ENCODE measurements at regions not wholly inside any gene's neighbourhood (a gene's known extent, or its start where the extent isn't known, plus 50 kb on each side); places are given as distances from the start of the nearest gene placed in this dataset.
"Not testable (repeated sequence)": the region's sequence is repeated elsewhere in the genome, so short reads cannot be mapped to it uniquely, and the experiment has no call there.

DNA sequence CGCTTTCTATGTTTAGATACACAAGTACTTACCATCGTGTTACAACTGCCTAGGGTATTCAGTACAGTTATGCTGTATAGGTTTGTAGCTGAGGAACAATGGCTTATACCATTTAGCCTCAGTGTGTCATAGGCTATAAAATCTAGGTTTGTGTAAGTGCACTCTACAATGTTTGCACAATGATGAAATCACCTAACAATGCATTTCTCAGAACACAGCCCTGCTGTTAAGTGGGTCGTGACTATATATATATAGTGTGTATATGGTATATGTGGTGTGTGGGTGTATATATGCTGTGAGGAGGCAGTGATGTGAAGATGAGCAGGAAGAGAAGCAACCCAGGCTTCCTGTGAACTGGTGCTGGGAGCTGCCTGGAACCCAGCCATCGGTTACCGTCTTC is 65.6 kb upstream of the MKI67 start:
- ChIA-PET CTCF (interaction anchor here (0.6 kb wide), 1 partner anchor 20 kb away, joined by 4 read pairs; no protein-coding TSS in a partner anchor), POLR2A (ENCODE audit: unreplicated experiment) (no interaction called here)
- Histone ChIP-seq H3K4me1 (ENCODE audit: insufficient read depth, low read length) (peaks cover 14% of the 10 kb centered on the region), H3F3A (ENCODE audit: low read length, unreplicated experiment) (no peaks in the 10 kb centered on the region), H3K4me3 (ENCODE audit: low read length) (no peak overlapping the region), H3K4me2 (ENCODE audit: low read length) (peak overlapping the region; percentile 35; the same call in 1 of the 2 replicates), H3K9ac (ENCODE audit: low read length) (no peak overlapping the region), H4K20me1 (ENCODE audit: low read length) (no peaks in the 10 kb centered on the region), H3K27me3 (ENCODE audit: low read length) (no peaks in the 10 kb centered on the region), H3K79me2 (ENCODE audit: low read length) (no peaks in the 10 kb centered on the region), H2AFZ (ENCODE audit: low read length) (no peak overlapping the region), H3K36me3 (ENCODE audit: low read depth, low read length) (no peaks in the 10 kb centered on the region), H3K9me3 (ENCODE audit: low read length) (no peaks in the 10 kb centered on the region), H3K9me2 (replicated peaks; ENCODE audit: low read length) (no peaks in the 10 kb centered on the region), H3K27ac (ENCODE audit: low read length) (peak overlapping the region; percentile 79)
- no TSS peak for BruUV-seq (replicated peaks)
- DNase-seq: peak; percentile 86
- intact Hi-C loops (cut with micrococcal nuclease): no loop called here
- TF ChIP-seq EZH2phosphoT487 (IDR thresholded peaks at IDR 0.05; ENCODE audit: borderline replicate concordance, low read length) (no peak), EZH2 (IDR thresholded peaks at IDR 0.05; ENCODE audit: low read length, unreplicated experiment) (no peak)
- TF ChIP-seq, protein P1, sequence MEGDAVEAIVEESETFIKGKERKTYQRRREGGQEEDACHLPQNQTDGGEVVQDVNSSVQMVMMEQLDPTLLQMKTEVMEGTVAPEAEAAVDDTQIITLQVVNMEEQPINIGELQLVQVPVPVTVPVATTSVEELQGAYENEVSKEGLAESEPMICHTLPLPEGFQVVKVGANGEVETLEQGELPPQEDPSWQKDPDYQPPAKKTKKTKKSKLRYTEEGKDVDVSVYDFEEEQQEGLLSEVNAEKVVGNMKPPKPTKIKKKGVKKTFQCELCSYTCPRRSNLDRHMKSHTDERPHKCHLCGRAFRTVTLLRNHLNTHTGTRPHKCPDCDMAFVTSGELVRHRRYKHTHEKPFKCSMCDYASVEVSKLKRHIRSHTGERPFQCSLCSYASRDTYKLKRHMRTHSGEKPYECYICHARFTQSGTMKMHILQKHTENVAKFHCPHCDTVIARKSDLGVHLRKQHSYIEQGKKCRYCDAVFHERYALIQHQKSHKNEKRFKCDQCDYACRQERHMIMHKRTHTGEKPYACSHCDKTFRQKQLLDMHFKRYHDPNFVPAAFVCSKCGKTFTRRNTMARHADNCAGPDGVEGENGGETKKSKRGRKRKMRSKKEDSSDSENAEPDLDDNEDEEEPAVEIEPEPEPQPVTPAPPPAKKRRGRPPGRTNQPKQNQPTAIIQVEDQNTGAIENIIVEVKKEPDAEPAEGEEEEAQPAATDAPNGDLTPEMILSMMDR (conservative IDR thresholded peaks at IDR 0.05; ENCODE audit: low read depth, low read length): no peak
- ATAC-seq: peak; percentile 98

- H3K27ac ChIP-seq (ENCODE audit: low read length); BruUV-seq (replicated peaks); POLR2A ChIA-PET (ENCODE audit: unreplicated experiment); H3K4me2 ChIP-seq (ENCODE audit: low read length); H4K20me1 ChIP-seq (ENCODE audit: low read length); CTCF ChIA-PET; ATAC-seq; DNase-seq; H3K4me1 ChIP-seq (ENCODE audit: insufficient read depth, low read length); H3K27me3 ChIP-seq (ENCODE audit: low read length); H2AFZ ChIP-seq (ENCODE audit: low read length); H3K9me3 ChIP-seq (ENCODE audit: low read length); H3K9ac ChIP-seq (ENCODE audit: low read length); H3K79me2 ChIP-seq (ENCODE audit: low read length); H3K4me3 ChIP-seq (ENCODE audit: low read length); H3F3A ChIP-seq (ENCODE audit: low read length, unreplicated experiment); H3K36me3 ChIP-seq (ENCODE audit: low read depth, low read length); intact Hi-C loops (cut with micrococcal nuclease); H3K9me2 ChIP-seq (replicated peaks; ENCODE audit: low read length): not testable (repeated sequence)
Measured at GRCh38 chr10:128201826-128202225, 75.6 kb upstream of the MKI67 start.

GRCh38 chr10:128203028-128203427 is 76.8 kb upstream of the MKI67 start:
- Histone ChIP-seq H3K27me3 (ENCODE audit: low read length) (no peaks in the 10 kb centered on the region), H2AFZ (ENCODE audit: low read length) (no peak overlapping the region), H4K20me1 (ENCODE audit: low read length) (no peaks in the 10 kb centered on the region), H3K9ac (ENCODE audit: low read length) (no peak overlapping the region), H3K4me2 (ENCODE audit: low read length) (no peak overlapping the region), H3K4me1 (ENCODE audit: insufficient read depth, low read length) (no peaks in the 10 kb centered on the region), H3K79me2 (ENCODE audit: low read length) (no peaks in the 10 kb centered on the region), H3F3A (ENCODE audit: low read length, unreplicated experiment) (no peaks in the 10 kb centered on the region), H3K9me2 (replicated peaks; ENCODE audit: low read length) (no peaks in the 10 kb centered on the region), H3K9me3 (ENCODE audit: low read length) (no peaks in the 10 kb centered on the region), H3K4me3 (ENCODE audit: low read length) (no peak overlapping the region), H3K27ac (ENCODE audit: low read length) (no peak overlapping the region), H3K36me3 (ENCODE audit: low read depth, low read length) (no peaks in the 10 kb centered on the region)
- TF ChIP-seq, protein P1 (conservative IDR thresholded peaks at IDR 0.05; ENCODE audit: low read depth, low read length): no peak
- no peak for TF ChIP-seq EZH2 (IDR thresholded peaks at IDR 0.05; ENCODE audit: low read length, unreplicated experiment)
- TF ChIP-seq EZH2phosphoT487 (IDR thresholded peaks at IDR 0.05; ENCODE audit: borderline replicate concordance, low read length): no peak
- no TSS peak for BruUV-seq (replicated peaks)
- ChIA-PET CTCF (no interaction called here), POLR2A (ENCODE audit: unreplicated experiment) (no interaction called here)
- DNase-seq: no peak
- intact Hi-C loops (cut with micrococcal nuclease): no loop called here
- ATAC-seq: no peak

- BruUV-seq (replicated peaks); H3K4me1 ChIP-seq (ENCODE audit: insufficient read depth, low read length); H3K4me2 ChIP-seq (ENCODE audit: low read length); H3K9ac ChIP-seq (ENCODE audit: low read length); POLR2A ChIA-PET (ENCODE audit: unreplicated experiment); ATAC-seq; H3K9me2 ChIP-seq (replicated peaks; ENCODE audit: low read length); CTCF ChIA-PET; H3K27me3 ChIP-seq (ENCODE audit: low read length); H3F3A ChIP-seq (ENCODE audit: low read length, unreplicated experiment); H3K36me3 ChIP-seq (ENCODE audit: low read depth, low read length); H3K79me2 ChIP-seq (ENCODE audit: low read length); H4K20me1 ChIP-seq (ENCODE audit: low read length); intact Hi-C loops (cut with micrococcal nuclease); DNase-seq; H3K27ac ChIP-seq (ENCODE audit: low read length); H3K4me3 ChIP-seq (ENCODE audit: low read length); H2AFZ ChIP-seq (ENCODE audit: low read length); H3K9me3 ChIP-seq (ENCODE audit: low read length): not testable (repeated sequence)
Measured at GRCh38 chr10:128205591-128205990, 79.4 kb upstream of the MKI67 start.

All from PC-3 (cell line).